ENCODE measurements at regions not wholly inside any gene's neighbourhood (a gene's known extent, or its start where the extent isn't known, plus 50 kb on each side); places are given as distances from the start of the nearest gene placed in this dataset.

GRCh38 chr12:18861287-18861858 lies 123.5 kb downstream of the CAPZA3 start:
- intact Hi-C loops (cut with micrococcal nuclease; ENCODE audit: unreplicated experiment) (loop anchor here (1.0 kb wide), 2 partner anchors 325 to 427 kb away; no protein-coding TSS in a partner anchor), in situ Hi-C loops (cut with MboI) (no loop called here)
- ChIA-PET CTCF (interaction anchor here (1.9 to 3.3 kb wide), 2 partner anchors 324 to 430 kb away, joined by 5 to 20 read pairs; no protein-coding TSS in a partner anchor), POLR2A (no interaction called here), RAD21 (ENCODE audit: unreplicated experiment) (interaction anchor here (1.1 kb wide), 1 partner anchor 324 kb away, joined by 4 read pairs; no protein-coding TSS in a partner anchor), SMC1A (ENCODE audit: uncharacterized antibody, unreplicated experiment) (interaction anchor here (0.7 to 3.4 kb wide), 2 partner anchors 324 to 577 kb away, joined by 3 to 17 read pairs; no protein-coding TSS in a partner anchor)
- no peak overlapping the region for H3K4me2 ChIP-seq (ENCODE audit: control insufficient read depth, insufficient read depth)
- H3K4me1 ChIP-seq (ENCODE audit: control insufficient read depth, insufficient read depth, low read length) = no peaks in the 10 kb centered on the region
- TF ChIP-seq STAT1 (conservative IDR thresholded peaks at IDR 0.05) (no peak), TAF1 (IDR thresholded peaks at IDR 0.05; ENCODE audit: borderline replicate concordance, low read depth, low read length) (no peak), CTCF (IDR thresholded peaks at IDR 0.05 in 2 of 3, conservative IDR thresholded peaks at IDR 0.05 in 1 of 3; ENCODE audit: control insufficient read depth in 2 of 3, extremely low read depth in 1 of 3, insufficient read depth in 1 of 3, low read depth in 3 of 3, low read length in 3 of 3) (peak; percentile 22 to 33 (median 29); a peak in 2 of 6 replicates)
- no peak for DNase-seq (ENCODE audit: low read depth, low spot score)
- no TSS peak for BruUV-seq (replicated peaks)
- no peak overlapping the region for H3K9ac ChIP-seq (ENCODE audit: control insufficient read depth, insufficient read depth, low read length)
- H3K4me3 ChIP-seq = no peak overlapping the region
- no peaks in the 10 kb centered on the region for H4K20me1 ChIP-seq (ENCODE audit: control insufficient read depth, insufficient read depth)
- no peaks in the 10 kb centered on the region for H3K27me3 ChIP-seq (replicated peaks in 1 of 2; ENCODE audit: control insufficient read depth in 2 of 2, insufficient read depth in 2 of 2, low read length in 1 of 2)
- H3K36me3 ChIP-seq (ENCODE audit: control insufficient read depth in 2 of 2, insufficient read depth in 2 of 2, low read length in 1 of 2) = no peaks in the 10 kb centered on the region
- no peaks in the 10 kb centered on the region for H3K9me3 ChIP-seq (replicated peaks; ENCODE audit: control insufficient read depth, insufficient read depth, low read length)
- WGBS (ENCODE audit: insufficient coverage, insufficient replicate concordance, low lambda C conversion rate, missing lambda C conversion rate) = 54% methylated on average over 3 of the region's 3 CpGs
- H3K79me2 ChIP-seq (ENCODE audit: control insufficient read depth, insufficient read depth, low read length) = no peaks in the 10 kb centered on the region
- H2AFZ ChIP-seq (ENCODE audit: control insufficient read depth, low read depth, low read length) = no peak overlapping the region
- FAIRE-seq = no peak
- no peak overlapping the region for H3K27ac ChIP-seq (ENCODE audit: control insufficient read depth, insufficient read depth)
- peak; percentile 42; the same call in 1 of the 3 replicates for ATAC-seq

All from GM12878 (cell line).